ENCODE measurements at regions not wholly inside any gene's neighbourhood (a gene's known extent, or its start where the extent isn't known, plus 50 kb on each side); places are given as distances from the start of the nearest gene placed in this dataset.

- POLR2A ChIA-PET (ENCODE audit: partially characterized antibody): no interaction called here
- no peak overlapping the region for H2BK5ac ChIP-seq (ENCODE audit: low read depth, low read length)
- H3K4me2 ChIP-seq (ENCODE audit: insufficient read depth in 1 of 2, low read depth in 2 of 2, low read length in 2 of 2): no peak overlapping the region
- H3K27me3 ChIP-seq (replicated peaks in 1 of 4; ENCODE audit: control insufficient read depth in 3 of 4, extremely low read depth in 1 of 4, insufficient read depth in 3 of 4, low read length in 3 of 4): no peaks in the 10 kb centered on the region
- H4K91ac ChIP-seq (replicated peaks; ENCODE audit: insufficient read length, low read length): no peak overlapping the region
- H3K23ac ChIP-seq (ENCODE audit: insufficient read length): no peak overlapping the region
- no peaks in the 10 kb centered on the region for H4K20me1 ChIP-seq (replicated peaks in 1 of 2; ENCODE audit: control insufficient read depth in 1 of 2, insufficient read depth in 2 of 2, low read length in 2 of 2)
- H4K5ac ChIP-seq (ENCODE audit: insufficient read length, low read depth, low read length): no peak overlapping the region
- 88% methylated on average over 2 of the region's 2 CpGs; no CpG with 5 or more reads in 1 of the 2 experiments for WGBS, 2 experiments (ENCODE audit: extremely low coverage in 1 of 2, insufficient coverage in 1 of 2, insufficient read length in 1 of 2, insufficient replicate concordance in 2 of 2, low coverage in 1 of 2, low lambda C conversion rate in 2 of 2, missing lambda C conversion rate in 1 of 2)
- H4K8ac ChIP-seq (ENCODE audit: extremely low read depth, insufficient read depth, low read length): no peak overlapping the region
- no peak overlapping the region for H2BK120ac ChIP-seq (replicated peaks; ENCODE audit: low read depth, low read length)
- H3K4ac ChIP-seq (replicated peaks; ENCODE audit: insufficient read length, low read depth, low read length): no peak overlapping the region
- FAIRE-seq: no peak
- no peaks in the 10 kb centered on the region for H3K9me3 ChIP-seq (ENCODE audit: insufficient read depth in 2 of 2, low read depth in 1 of 2, low read length in 1 of 2)
- no peak for DNase-seq (ENCODE audit: low read depth in 1 of 2, low spot score in 2 of 2)
- no peak overlapping the region for H3K27ac ChIP-seq (ENCODE audit: low read depth, low read length)
- H2AFZ ChIP-seq (ENCODE audit: low read length): no peak overlapping the region
- CTCF ChIA-PET (ENCODE audit: partially characterized antibody): interaction anchor here (0.8 kb wide), 1 partner anchor 13 kb away, joined by 3 read pairs; no protein-coding TSS in a partner anchor
- H2BK15ac ChIP-seq (ENCODE audit: low read length): no peak overlapping the region
- H2BK12ac ChIP-seq (ENCODE audit: low read depth, low read length): no peak overlapping the region
- H3K4me3 ChIP-seq (ENCODE audit: extremely low read depth in 1 of 4, insufficient read depth in 2 of 4, low read depth in 3 of 4, low read length in 4 of 4): no peak overlapping the region
- H3K79me1 ChIP-seq (ENCODE audit: low read depth, low read length): no peaks in the 10 kb centered on the region
- H3K56ac ChIP-seq (replicated peaks; ENCODE audit: insufficient read length, low read depth, low read length): no peak overlapping the region
- no peaks in the 10 kb centered on the region for H3K36me3 ChIP-seq (ENCODE audit: control insufficient read depth in 2 of 4, insufficient read depth in 4 of 4, low read length in 3 of 4)
- no peak overlapping the region for H3K18ac ChIP-seq (ENCODE audit: extremely low read depth, low read length)
- H3K79me2 ChIP-seq (ENCODE audit: control insufficient read depth in 1 of 2, insufficient read depth in 2 of 2, low read length in 2 of 2): no peaks in the 10 kb centered on the region
- no peak overlapping the region for H2AK5ac ChIP-seq (ENCODE audit: low read depth, low read length)
- no peak overlapping the region for H3K14ac ChIP-seq (ENCODE audit: insufficient read length)
- no peak overlapping the region for H2BK20ac ChIP-seq (ENCODE audit: low read length)
- H3K23me2 ChIP-seq (ENCODE audit: low read depth, low read length): no peaks in the 10 kb centered on the region
- H3K4me1 ChIP-seq (replicated peaks in 1 of 4; ENCODE audit: control insufficient read depth in 3 of 4, insufficient read depth in 4 of 4, low read length in 3 of 4): no peaks in the 10 kb centered on the region
- no peak overlapping the region for H3K9ac ChIP-seq (replicated peaks in 1 of 4; ENCODE audit: extremely low read depth in 1 of 4, low read depth in 3 of 4, low read length in 3 of 4)
- no peak for TF ChIP-seq EGR1 (IDR thresholded peaks at IDR 0.05; ENCODE audit: borderline replicate concordance, low read depth, low read length)
Observed at GRCh38 chr6:96685702-96686101, 122.8 kb downstream of the FHL5 start.
